K562 (cell line): ENCODE measurements at regions not wholly inside any gene's neighbourhood (a gene's known extent, or its start where the extent isn't known, plus 50 kb on each side); places are given as distances from the start of the nearest gene placed in this dataset.

Experiments
- CBFA2T2 ChIP-seq: fragments of 450-650 bp; conservative IDR thresholded peaks from 2 replicates; pipeline ENCODE4 v1.6.1; 2017; ENCODE audit warnings: mild to moderate bottlenecking
- HDAC2 ChIP-seq: fragments of 450-650 bp; IDR thresholded peaks from 2 replicates; pipeline ENCODE4 v1.6.1; 2016; ENCODE audit warnings: mild to moderate bottlenecking
- KDM1A ChIP-seq, 2 experiments: fragments of 450-650 bp; IDR thresholded peaks; 2 replicates each; pipeline ENCODE4 v1.6.1; 2016; ENCODE audit warnings: mild to moderate bottlenecking in 2 of 2
- NRF1 ChIP-seq, 2 experiments: fragments of 450-650 bp; IDR thresholded peaks in 1 of 2; conservative IDR thresholded peaks in 1 of 2; 2 replicates each; pipeline ENCODE4 v1.6.1; 2014; ENCODE audit warnings: mild to moderate bottlenecking in 2 of 2
- RFX7 ChIP-seq: fragments of 250-450 bp; sonication (Bioruptor Pico); IDR thresholded peaks from 2 replicates; pipeline ENCODE4 v1.5.1; 2021; ENCODE audit warnings: mild to moderate bottlenecking
- TAF1 ChIP-seq: IDR thresholded peaks from 2 replicates; pipeline ENCODE4 v1.6.1; 2011; ENCODE audit warnings: mild to moderate bottlenecking, low read length, moderate library complexity; ENCODE audit not compliant: insufficient read depth, control insufficient read depth, severe bottlenecking; ENCODE audit errors: extremely low read depth
- ZNF444 ChIP-seq: fragments of 250-450 bp; sonication (Bioruptor Pico); IDR thresholded peaks from 2 replicates; pipeline ENCODE4 v1.4.0; 2020; ENCODE audit warnings: mild to moderate bottlenecking, moderate library complexity
- ZNF76 ChIP-seq: fragments of 250-450 bp; sonication (Bioruptor Pico); IDR thresholded peaks from 2 replicates; pipeline ENCODE4 v1.4.0; 2020; ENCODE audit warnings: mild to moderate bottlenecking, moderate library complexity, borderline replicate concordance
- TF ChIP-seq, protein P1 (sequence below), 2 experiments: fragments of 250-450 bp in 1 of 2; fragments of 450-650 bp in 1 of 2; sonication (Bioruptor Pico) in 1 of 2; IDR thresholded peaks; 2 replicates each; pipeline versions ENCODE4 v1.6.1 to v1.8.0; 2016 to 2021; ENCODE audit warnings: mild to moderate bottlenecking in 2 of 2, moderate library complexity in 2 of 2, missing compliant biosample characterization in 1 of 2, missing genetic modification characterization in 1 of 2

DNA sequence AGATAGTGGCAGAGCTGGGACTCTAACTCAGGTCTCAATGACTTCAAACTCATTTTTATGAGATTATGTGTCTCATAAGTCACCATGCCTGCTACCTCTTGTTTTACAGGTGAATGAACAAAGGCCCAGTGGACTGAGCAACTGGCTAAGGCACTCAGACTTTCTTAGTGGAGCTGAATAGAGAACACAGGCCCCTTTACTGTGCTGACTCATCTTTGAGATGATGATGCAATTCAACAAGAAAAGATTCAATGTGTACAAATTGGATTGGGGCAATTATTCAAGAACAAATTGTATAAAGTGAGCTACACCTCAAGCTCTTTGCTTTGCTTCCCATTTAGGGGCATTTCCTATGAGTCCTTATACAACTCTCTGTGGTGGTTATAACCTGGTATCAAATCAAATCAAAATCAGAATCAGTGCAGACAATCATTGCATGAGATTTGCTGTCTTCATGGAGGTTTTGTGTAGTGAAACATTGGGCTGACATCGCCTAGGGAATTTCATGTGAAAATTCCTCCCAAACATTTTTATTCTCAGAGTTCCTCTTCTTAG lies 84.3 kb upstream of the PPP2R2B start:
- TF ChIP-seq ZNF444, result no peak
- TF ChIP-seq CBFA2T2, result no peak
- TF ChIP-seq NRF1 (conservative IDR thresholded peaks at IDR 0.05 in 1 of 2, IDR thresholded peaks at IDR 0.05 in 1 of 2), result no peak
- TF ChIP-seq HDAC2, result 0 out of 2 replicates have a peak, but pooled peaks have one; percentile 26
- TF ChIP-seq ZNF76 (CRISPR knock-in tag), result no peak
- TF ChIP-seq TAF1, result no peak
- TF ChIP-seq, protein P1, sequence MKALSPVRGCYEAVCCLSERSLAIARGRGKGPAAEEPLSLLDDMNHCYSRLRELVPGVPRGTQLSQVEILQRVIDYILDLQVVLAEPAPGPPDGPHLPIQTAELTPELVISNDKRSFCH (CRISPR knock-in tag; IDR thresholded peaks at IDR 0.05), result no peak
- TF ChIP-seq, protein P1 (tag; IDR thresholded peaks at IDR 0.05), result no peak
- TF ChIP-seq RFX7 (CRISPR knock-in tag), result no peak
- peak; percentile 75 to 81 for TF ChIP-seq KDM1A (IDR thresholded peaks at IDR 0.05)
